Peyer's patch (tissue), 4 donors: ENCODE measurements at regions not wholly inside any gene's neighbourhood (a gene's known extent, or its start where the extent isn't known, plus 50 kb on each side); places are given as distances from the start of the nearest gene placed in this dataset.

Experiments used
- POLR2A ChIP-seq, 2 donors: fragments of 450-650 bp; IDR thresholded peaks; one replicate each; pipeline ENCODE4 v1.5.1; 2017; ENCODE audit warnings: antibody characterized with exemption in 2 of 2, mild to moderate bottlenecking in 2 of 2, moderate library complexity in 2 of 2
- TF ChIP-seq, protein P1 (sequence below), 6 experiments: fragments of 450-650 bp in 4 of 6; fragments of 200-600 bp in 2 of 6; sonication (generic) in 1 of 6; IDR thresholded peaks; one replicate each; pipeline ENCODE4 v1.5.1; 2017 to 2019; ENCODE audit warnings: antibody characterized with exemption in 6 of 6, mild to moderate bottlenecking in 3 of 6, moderate library complexity in 1 of 6

DNA sequence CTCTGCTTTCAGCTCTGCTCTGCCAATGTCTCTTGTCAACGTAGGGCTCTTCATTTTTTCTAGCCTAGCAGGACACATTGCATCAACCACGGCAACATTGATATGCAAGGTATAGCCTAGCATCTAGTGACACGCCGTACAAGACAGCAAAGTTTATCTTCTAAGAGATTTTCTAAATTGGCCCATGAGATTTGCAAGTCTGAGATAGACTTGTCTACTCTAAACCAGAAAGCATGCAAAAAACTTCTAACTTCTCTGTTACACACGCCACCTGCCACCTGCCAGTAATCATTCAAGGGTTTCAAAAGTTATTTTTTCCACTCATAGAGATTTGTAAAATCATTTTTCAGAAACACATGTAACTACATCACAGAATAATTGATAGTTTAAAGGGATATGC lies 1265.7 kb downstream of the C4orf33 start:
- TF ChIP-seq, protein P1, sequence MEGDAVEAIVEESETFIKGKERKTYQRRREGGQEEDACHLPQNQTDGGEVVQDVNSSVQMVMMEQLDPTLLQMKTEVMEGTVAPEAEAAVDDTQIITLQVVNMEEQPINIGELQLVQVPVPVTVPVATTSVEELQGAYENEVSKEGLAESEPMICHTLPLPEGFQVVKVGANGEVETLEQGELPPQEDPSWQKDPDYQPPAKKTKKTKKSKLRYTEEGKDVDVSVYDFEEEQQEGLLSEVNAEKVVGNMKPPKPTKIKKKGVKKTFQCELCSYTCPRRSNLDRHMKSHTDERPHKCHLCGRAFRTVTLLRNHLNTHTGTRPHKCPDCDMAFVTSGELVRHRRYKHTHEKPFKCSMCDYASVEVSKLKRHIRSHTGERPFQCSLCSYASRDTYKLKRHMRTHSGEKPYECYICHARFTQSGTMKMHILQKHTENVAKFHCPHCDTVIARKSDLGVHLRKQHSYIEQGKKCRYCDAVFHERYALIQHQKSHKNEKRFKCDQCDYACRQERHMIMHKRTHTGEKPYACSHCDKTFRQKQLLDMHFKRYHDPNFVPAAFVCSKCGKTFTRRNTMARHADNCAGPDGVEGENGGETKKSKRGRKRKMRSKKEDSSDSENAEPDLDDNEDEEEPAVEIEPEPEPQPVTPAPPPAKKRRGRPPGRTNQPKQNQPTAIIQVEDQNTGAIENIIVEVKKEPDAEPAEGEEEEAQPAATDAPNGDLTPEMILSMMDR (IDR thresholded peaks at IDR 0.05), result no peak
- no peak for TF ChIP-seq POLR2A (IDR thresholded peaks at IDR 0.05)
